Smooth muscle cell (in vitro differentiated cells): ENCODE measurements at regions not wholly inside any gene's neighbourhood (a gene's known extent, or its start where the extent isn't known, plus 50 kb on each side); places are given as distances from the start of the nearest gene placed in this dataset.

ENCODE experiments used
- DNase-seq: peaks from one replicate; lab custom pipeline; 2025; ENCODE audit not compliant: unreplicated experiment; lab: John Stamatoyannopoulos, UW
- H2AFZ ChIP-seq: fragments of 200-600 bp; sonication (generic); 2 replicates; pipeline ENCODE4 v1.6.0; 2016; ENCODE audit warnings: antibody characterized with exemption, low read depth, mild to moderate bottlenecking
- H3F3A ChIP-seq: fragments of 200-600 bp; sonication (generic); 2 replicates; pipeline ENCODE4 v1.6.0; 2017; ENCODE audit warnings: antibody characterized with exemption, low read depth
- H3K27ac ChIP-seq: fragments of 200-600 bp; sonication (generic); 2 replicates; pipeline ENCODE4 v1.5.1; 2016; ENCODE audit warnings: low read depth, mild to moderate bottlenecking
- H3K27me3 ChIP-seq: fragments of 200-600 bp; sonication (generic); 2 replicates; pipeline ENCODE4 v1.6.1; 2016; ENCODE audit warnings: low read depth, mild to moderate bottlenecking
- H3K36me3 ChIP-seq: fragments of 200-600 bp; sonication (generic); 2 replicates; pipeline ENCODE4 v1.5.1; 2016; ENCODE audit warnings: low read depth
- H3K4me1 ChIP-seq: fragments of 200-600 bp; sonication (generic); 2 replicates; pipeline ENCODE4 v1.5.1; 2016; ENCODE audit warnings: low read depth
- H3K4me2 ChIP-seq: fragments of 200-600 bp; sonication (generic); 2 replicates; pipeline ENCODE4 v1.6.0; 2016; ENCODE audit warnings: mild to moderate bottlenecking
- H3K4me3 ChIP-seq: fragments of 200-600 bp; sonication (generic); 2 replicates; pipeline ENCODE4 v1.5.1; 2016; ENCODE audit warnings: mild to moderate bottlenecking
- H3K79me2 ChIP-seq: fragments of 200-600 bp; sonication (generic); 2 replicates; pipeline ENCODE4 v1.6.0; 2016; ENCODE audit warnings: low read depth, mild to moderate bottlenecking
- H3K9ac ChIP-seq: fragments of 200-600 bp; sonication (generic); 2 replicates; pipeline ENCODE4 v1.6.0; 2016; ENCODE audit warnings: low read depth
- H3K9me3 ChIP-seq: fragments of 200-600 bp; sonication (generic); replicated peaks from 2 replicates; pipeline ENCODE4 v1.5.1; 2016; ENCODE audit warnings: low read depth
- H4K20me1 ChIP-seq: fragments of 200-600 bp; sonication (generic); 2 replicates; pipeline ENCODE4 v1.6.0; 2016; ENCODE audit warnings: low read depth
- WGBS: methylation state at CpG from one replicate; pipeline ENCODE4 v1.1.7; 2016; ENCODE audit warnings: low lambda C conversion rate; 5-methylcytosine and 5-hydroxymethylcytosine counted together
- TF ChIP-seq, protein P1 (sequence below): fragments of 200-600 bp; sonication (generic); IDR thresholded peaks from 2 replicates; pipeline ENCODE4 v1.5.1; 2017; ENCODE audit warnings: borderline replicate concordance, mild to moderate bottlenecking, antibody characterized with exemption; ENCODE audit not compliant: insufficient read depth, poor library complexity, severe bottlenecking

DNA sequence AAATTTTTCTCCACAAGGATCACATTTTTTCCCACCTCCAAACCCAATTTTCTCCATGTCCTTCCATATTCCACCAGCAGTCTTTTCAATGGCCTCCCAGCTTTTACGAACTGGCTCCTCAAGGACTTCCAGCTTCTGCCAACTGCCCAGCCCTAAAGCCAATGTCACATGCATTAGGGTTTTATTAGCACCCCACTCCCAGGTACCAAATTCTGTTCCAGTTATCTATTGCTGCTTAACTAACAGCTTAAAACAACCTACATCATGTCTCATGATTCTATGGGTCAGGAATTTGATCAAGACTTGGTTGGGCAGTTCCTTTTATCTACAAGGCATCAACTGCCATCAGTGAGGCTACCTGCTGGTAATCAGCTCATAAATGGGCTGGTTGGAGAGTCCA is 151.3 kb downstream of the SPTSSA start:
- no peak overlapping the region for H3K9ac ChIP-seq
- TF ChIP-seq, protein P1, sequence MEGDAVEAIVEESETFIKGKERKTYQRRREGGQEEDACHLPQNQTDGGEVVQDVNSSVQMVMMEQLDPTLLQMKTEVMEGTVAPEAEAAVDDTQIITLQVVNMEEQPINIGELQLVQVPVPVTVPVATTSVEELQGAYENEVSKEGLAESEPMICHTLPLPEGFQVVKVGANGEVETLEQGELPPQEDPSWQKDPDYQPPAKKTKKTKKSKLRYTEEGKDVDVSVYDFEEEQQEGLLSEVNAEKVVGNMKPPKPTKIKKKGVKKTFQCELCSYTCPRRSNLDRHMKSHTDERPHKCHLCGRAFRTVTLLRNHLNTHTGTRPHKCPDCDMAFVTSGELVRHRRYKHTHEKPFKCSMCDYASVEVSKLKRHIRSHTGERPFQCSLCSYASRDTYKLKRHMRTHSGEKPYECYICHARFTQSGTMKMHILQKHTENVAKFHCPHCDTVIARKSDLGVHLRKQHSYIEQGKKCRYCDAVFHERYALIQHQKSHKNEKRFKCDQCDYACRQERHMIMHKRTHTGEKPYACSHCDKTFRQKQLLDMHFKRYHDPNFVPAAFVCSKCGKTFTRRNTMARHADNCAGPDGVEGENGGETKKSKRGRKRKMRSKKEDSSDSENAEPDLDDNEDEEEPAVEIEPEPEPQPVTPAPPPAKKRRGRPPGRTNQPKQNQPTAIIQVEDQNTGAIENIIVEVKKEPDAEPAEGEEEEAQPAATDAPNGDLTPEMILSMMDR = no peak
- no peaks in the 10 kb centered on the region for H4K20me1 ChIP-seq
- H2AFZ ChIP-seq = no peak overlapping the region
- H3K4me3 ChIP-seq = no peak overlapping the region
- no peaks in the 10 kb centered on the region for H3K9me3 ChIP-seq
- H3K4me2 ChIP-seq = no peak overlapping the region
- peaks cover 14% of the 10 kb centered on the region for H3K27me3 ChIP-seq
- H3K4me1 ChIP-seq = no peaks in the 10 kb centered on the region
- DNase-seq = no peak
- H3K79me2 ChIP-seq = no peaks in the 10 kb centered on the region
- no peaks in the 10 kb centered on the region for H3K36me3 ChIP-seq
- no peak overlapping the region for H3K27ac ChIP-seq
- H3F3A ChIP-seq = no peaks in the 10 kb centered on the region
- WGBS = 100% methylated on average over 1 of the region's 1 CpG

DNA sequence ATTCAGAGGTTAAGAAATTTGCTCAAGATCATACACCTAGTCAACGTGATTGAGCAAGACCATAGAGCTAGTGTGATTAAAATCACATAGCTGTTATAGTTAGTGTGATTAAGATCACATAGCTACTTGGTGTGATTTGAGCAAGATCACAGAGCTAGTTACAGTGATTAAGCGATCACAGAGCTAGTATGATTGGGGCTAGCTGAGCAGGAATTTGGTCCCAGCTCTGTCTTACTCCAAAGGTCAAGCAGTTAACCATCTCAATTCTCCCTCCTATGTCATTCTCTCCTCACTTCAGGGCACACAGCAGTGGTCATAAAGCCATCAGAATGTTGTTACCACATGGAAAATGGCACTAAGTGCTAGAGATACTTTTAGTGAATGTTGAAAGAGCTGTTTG is 158.2 kb downstream of the SPTSSA start:
- DNase-seq = no peak
- Histone ChIP-seq H3K27ac (no peak overlapping the region), H3K27me3 (peaks cover 9% of the 10 kb centered on the region), H4K20me1 (no peaks in the 10 kb centered on the region), H3K79me2 (no peaks in the 10 kb centered on the region), H3K9ac (no peak overlapping the region), H3K9me3 (no peaks in the 10 kb centered on the region), H3K4me2 (no peak overlapping the region), H3K36me3 (no peaks in the 10 kb centered on the region), H3K4me3 (no peak overlapping the region), H3F3A (no peaks in the 10 kb centered on the region), H3K4me1 (peaks cover 4% of the 10 kb centered on the region), H2AFZ (no peak overlapping the region)
- TF ChIP-seq, protein P1 = no peak
- WGBS = 88% methylated on average over 2 of the region's 2 CpGs

DNA sequence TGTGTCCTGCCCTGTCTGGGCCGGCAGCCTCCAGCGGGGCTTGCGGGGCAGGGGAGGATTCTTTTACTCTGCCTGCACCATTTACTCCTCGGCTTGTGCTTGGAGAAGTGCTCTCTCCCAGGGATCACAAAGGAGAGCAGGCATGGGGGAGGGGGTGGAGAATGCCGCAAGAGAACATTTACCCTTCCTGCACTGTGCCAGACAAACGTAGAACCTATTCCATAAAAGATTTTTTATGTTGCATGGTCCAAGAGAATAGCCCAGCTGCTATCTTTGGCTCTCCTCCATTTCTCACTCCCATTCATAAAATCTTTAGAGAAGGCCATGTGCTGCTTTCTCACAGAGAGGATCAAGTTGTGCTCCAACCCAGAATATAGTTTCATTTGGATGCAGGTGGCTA is 159.4 kb downstream of the SPTSSA start:
- H3K27ac ChIP-seq = no peak overlapping the region
- H2AFZ ChIP-seq = no peak overlapping the region
- no peak for DNase-seq
- H3K4me1 ChIP-seq = peaks cover 4% of the 10 kb centered on the region
- H3F3A ChIP-seq = no peaks in the 10 kb centered on the region
- H3K4me2 ChIP-seq = no peak overlapping the region
- no peak overlapping the region for H3K9ac ChIP-seq
- TF ChIP-seq, protein P1 = no peak
- H3K27me3 ChIP-seq = no peaks in the 10 kb centered on the region
- H3K4me3 ChIP-seq = no peak overlapping the region
- no peaks in the 10 kb centered on the region for H3K9me3 ChIP-seq
- 85% methylated on average over 6 of the region's 6 CpGs for WGBS
- H3K79me2 ChIP-seq = no peaks in the 10 kb centered on the region
- no peaks in the 10 kb centered on the region for H3K36me3 ChIP-seq
- H4K20me1 ChIP-seq = no peaks in the 10 kb centered on the region

DNA sequence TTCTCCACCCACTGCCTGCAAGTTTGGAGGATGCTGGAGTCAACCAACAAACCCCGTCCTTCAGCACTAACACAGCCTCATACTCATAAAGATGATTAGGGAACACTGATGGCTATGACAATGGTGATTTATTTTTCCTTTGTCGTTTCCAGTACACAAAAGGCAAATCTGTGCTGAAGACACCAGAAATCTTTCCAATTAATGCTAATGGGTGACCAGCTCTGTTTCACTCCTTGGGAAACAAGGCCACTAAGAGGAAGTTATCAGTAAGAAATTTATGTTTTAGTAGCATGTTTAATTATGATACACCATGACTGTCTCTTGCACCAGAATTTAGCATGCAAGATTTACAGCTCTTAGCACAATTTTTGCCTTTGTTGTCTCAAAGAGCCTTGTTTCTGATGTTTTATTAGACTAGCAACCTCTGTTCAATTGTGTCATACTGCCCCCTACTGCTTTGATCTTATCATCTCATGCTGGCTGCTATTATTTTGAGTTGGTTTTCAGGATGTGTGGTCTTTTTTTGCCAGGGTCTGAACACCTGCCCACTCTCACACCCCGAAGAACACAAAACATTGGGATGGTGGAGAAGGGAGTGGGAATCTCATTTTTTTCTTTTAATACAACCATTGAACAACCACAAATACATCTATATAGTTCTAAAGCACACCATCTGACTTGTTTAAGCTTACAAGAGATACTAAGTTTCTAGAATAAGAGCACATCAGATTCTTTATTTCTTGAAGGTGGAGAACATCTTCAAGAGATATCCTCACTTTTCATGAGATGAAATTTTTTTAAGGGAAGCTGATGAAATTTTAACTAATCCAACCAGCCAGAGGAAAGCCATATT is 160.9 kb downstream of the SPTSSA start:
- H3K9ac ChIP-seq = no peak overlapping the region
- no peaks in the 10 kb centered on the region for H3F3A ChIP-seq
- no peak overlapping the region for H3K27ac ChIP-seq
- H3K4me3 ChIP-seq = no peak overlapping the region
- no peak for DNase-seq
- no peaks in the 10 kb centered on the region for H3K9me3 ChIP-seq
- H3K4me2 ChIP-seq = no peak overlapping the region
- no peaks in the 10 kb centered on the region for H3K36me3 ChIP-seq
- TF ChIP-seq, protein P1 = peak; percentile 80
- H3K4me1 ChIP-seq = peaks cover 4% of the 10 kb centered on the region
- 52% methylated on average over 3 of the region's 3 CpGs for WGBS
- no peak overlapping the region for H2AFZ ChIP-seq
- H3K79me2 ChIP-seq = no peaks in the 10 kb centered on the region
- no peaks in the 10 kb centered on the region for H3K27me3 ChIP-seq
- H4K20me1 ChIP-seq = no peaks in the 10 kb centered on the region
